ENCODE measurements at regions not wholly inside any gene's neighbourhood (a gene's known extent, or its start where the extent isn't known, plus 50 kb on each side); places are given as distances from the start of the nearest gene placed in this dataset.

DNA sequence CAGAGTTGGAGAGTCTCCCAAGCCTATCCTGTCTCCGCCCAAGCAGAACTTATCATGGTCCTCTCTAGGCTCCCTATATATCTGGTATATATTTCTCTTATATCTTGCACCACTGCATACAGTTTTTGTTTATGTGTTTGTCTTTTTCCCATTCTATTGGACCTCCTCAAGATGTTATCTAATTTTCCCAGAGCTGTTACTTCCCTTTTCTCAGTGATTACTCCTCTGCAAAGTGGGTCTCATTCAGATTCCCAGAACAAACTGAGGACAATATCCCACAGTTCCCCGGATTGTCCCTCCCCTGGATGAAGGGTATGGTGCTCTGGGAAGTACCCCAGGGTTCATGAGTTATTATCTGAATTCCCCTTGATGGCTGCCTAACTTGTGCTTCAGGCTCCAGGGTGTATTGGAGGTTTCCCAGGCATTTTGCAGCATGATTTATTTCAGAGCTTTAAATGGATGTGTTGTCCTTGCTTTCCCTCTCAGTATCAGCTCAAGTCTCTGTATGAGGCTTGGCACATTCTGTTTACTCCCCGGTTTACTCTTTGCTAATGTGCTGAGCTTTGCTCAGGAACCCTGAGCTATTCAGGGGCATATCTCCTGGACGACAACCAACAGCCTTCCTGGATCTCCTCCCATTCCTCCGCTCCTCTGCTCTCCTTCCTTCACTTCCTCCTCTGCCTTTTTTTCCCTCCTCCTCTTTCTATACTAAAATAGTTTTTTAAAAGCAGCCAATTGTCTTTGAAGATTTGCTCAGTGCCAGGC is 329.3 kb downstream of the SPRY2 start:
- Histone ChIP-seq H3K4me3 (replicated peaks in 1 of 2; ENCODE audit: low read depth in 1 of 2, low read length in 2 of 2) (no peak overlapping the region), H3K27me3 (ENCODE audit: insufficient read depth, low read length) (no peaks in the 10 kb centered on the region), H4K20me1 (ENCODE audit: insufficient read depth) (no peaks in the 10 kb centered on the region), H3K9me3 (ENCODE audit: control insufficient read depth in 1 of 2, insufficient read depth in 1 of 2, low read depth in 1 of 2, low read length in 2 of 2) (no peaks in the 10 kb centered on the region; a peak in 1 of 4 replicates), H3K4me2 (ENCODE audit: low read length) (peak overlapping the region; percentile 22; the same call in 1 of the 2 replicates), H2AFZ (ENCODE audit: low read depth, low read length, poor library complexity, severe bottlenecking) (no peak overlapping the region), H3K27ac (ENCODE audit: low read depth, low read length) (no peak overlapping the region), H3K9ac (ENCODE audit: low read length) (no peak overlapping the region), H3K9me2 (ENCODE audit: insufficient read depth) (no peaks in the 10 kb centered on the region), H3K36me3 (ENCODE audit: control insufficient read depth in 1 of 2, insufficient read depth in 2 of 2, low read length in 2 of 2) (no peaks in the 10 kb centered on the region), H3K4me1 (ENCODE audit: control insufficient read depth in 1 of 2, insufficient read depth in 2 of 2, low read length in 2 of 2) (peaks cover 0 to 5% of the 10 kb centered on the region in 2 experiments; a peak in 2 of 4 replicates), H3K79me2 (ENCODE audit: insufficient read depth, low read length) (no peaks in the 10 kb centered on the region)
- ChIA-PET RAD21 (ENCODE audit: low non-redundant PET in 1 of 2, low total read pairs in 2 of 2, uncharacterized antibody in 2 of 2, unreplicated experiment in 2 of 2) (no interaction called here), CTCF (no interaction called here), POLR2A (no interaction called here)
- no peak for TF ChIP-seq CEBPB (IDR thresholded peaks at IDR 0.05; ENCODE audit: low read depth)
- TF ChIP-seq, protein P1, sequence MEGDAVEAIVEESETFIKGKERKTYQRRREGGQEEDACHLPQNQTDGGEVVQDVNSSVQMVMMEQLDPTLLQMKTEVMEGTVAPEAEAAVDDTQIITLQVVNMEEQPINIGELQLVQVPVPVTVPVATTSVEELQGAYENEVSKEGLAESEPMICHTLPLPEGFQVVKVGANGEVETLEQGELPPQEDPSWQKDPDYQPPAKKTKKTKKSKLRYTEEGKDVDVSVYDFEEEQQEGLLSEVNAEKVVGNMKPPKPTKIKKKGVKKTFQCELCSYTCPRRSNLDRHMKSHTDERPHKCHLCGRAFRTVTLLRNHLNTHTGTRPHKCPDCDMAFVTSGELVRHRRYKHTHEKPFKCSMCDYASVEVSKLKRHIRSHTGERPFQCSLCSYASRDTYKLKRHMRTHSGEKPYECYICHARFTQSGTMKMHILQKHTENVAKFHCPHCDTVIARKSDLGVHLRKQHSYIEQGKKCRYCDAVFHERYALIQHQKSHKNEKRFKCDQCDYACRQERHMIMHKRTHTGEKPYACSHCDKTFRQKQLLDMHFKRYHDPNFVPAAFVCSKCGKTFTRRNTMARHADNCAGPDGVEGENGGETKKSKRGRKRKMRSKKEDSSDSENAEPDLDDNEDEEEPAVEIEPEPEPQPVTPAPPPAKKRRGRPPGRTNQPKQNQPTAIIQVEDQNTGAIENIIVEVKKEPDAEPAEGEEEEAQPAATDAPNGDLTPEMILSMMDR (IDR thresholded peaks at IDR 0.05 in 2 of 3, conservative IDR thresholded peaks at IDR 0.05 in 1 of 3; ENCODE audit: borderline replicate concordance in 1 of 3, insufficient read depth in 1 of 3, low read depth in 2 of 3, low read length in 2 of 3), result no peak
- TF ChIP-seq, protein P2, sequence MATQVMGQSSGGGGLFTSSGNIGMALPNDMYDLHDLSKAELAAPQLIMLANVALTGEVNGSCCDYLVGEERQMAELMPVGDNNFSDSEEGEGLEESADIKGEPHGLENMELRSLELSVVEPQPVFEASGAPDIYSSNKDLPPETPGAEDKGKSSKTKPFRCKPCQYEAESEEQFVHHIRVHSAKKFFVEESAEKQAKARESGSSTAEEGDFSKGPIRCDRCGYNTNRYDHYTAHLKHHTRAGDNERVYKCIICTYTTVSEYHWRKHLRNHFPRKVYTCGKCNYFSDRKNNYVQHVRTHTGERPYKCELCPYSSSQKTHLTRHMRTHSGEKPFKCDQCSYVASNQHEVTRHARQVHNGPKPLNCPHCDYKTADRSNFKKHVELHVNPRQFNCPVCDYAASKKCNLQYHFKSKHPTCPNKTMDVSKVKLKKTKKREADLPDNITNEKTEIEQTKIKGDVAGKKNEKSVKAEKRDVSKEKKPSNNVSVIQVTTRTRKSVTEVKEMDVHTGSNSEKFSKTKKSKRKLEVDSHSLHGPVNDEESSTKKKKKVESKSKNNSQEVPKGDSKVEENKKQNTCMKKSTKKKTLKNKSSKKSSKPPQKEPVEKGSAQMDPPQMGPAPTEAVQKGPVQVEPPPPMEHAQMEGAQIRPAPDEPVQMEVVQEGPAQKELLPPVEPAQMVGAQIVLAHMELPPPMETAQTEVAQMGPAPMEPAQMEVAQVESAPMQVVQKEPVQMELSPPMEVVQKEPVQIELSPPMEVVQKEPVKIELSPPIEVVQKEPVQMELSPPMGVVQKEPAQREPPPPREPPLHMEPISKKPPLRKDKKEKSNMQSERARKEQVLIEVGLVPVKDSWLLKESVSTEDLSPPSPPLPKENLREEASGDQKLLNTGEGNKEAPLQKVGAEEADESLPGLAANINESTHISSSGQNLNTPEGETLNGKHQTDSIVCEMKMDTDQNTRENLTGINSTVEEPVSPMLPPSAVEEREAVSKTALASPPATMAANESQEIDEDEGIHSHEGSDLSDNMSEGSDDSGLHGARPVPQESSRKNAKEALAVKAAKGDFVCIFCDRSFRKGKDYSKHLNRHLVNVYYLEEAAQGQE (IDR thresholded peaks at IDR 0.05; ENCODE audit: low read depth), result no peak
- DNase-seq (ENCODE audit: low read depth, low spot score) (no peak), ATAC-seq (no peak)
- intact Hi-C loops (cut with micrococcal nuclease), result no loop called here
- no TSS peak for BruUV-seq (replicated peaks)
